ENCODE measurements at regions not wholly inside any gene's neighbourhood (a gene's known extent, or its start where the extent isn't known, plus 50 kb on each side); places are given as distances from the start of the nearest gene placed in this dataset.

DNA sequence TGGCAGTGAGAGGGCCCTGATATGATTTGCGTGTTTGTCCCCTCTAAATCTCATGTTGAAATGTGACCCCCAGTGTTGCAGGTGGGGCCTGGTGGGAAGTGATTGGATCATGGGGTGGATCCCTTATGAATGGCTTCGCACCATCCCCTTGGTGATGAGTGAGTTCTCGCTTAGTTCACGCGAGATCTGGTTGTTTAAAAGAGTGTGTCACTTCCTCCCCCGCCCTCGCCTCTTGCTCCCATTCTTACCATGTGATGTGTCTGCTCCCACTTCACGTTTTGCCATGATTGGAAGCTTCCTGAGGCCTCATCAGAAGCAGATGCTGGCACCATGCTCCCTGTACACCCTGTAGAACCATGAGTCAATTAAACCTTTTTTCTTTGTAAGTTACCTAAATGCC lies 319.9 kb upstream of the ID2 start:
- Histone ChIP-seq H3K9me3 (no peaks in the 10 kb centered on the region), H3K27me3 (ENCODE audit: low read depth) (no peaks in the 10 kb centered on the region), H3K4me3 (no peak overlapping the region), H3K4me1 (no peaks in the 10 kb centered on the region), H3K36me3 (replicated peaks) (no peaks in the 10 kb centered on the region)
- in situ Hi-C loops (cut with MboI; ENCODE audit: low sequenced_read_pairs), result no loop called here
- DNase-seq (ENCODE audit: low spot score in 2 of 2), result no peak

GRCh38 chr2:8363161-8363560 lies 318.7 kb upstream of the ID2 start:
- H3K27me3 ChIP-seq (ENCODE audit: low read depth), result no peaks in the 10 kb centered on the region
- H3K4me1 ChIP-seq, result no peaks in the 10 kb centered on the region
- no peaks in the 10 kb centered on the region for H3K36me3 ChIP-seq (replicated peaks)
- in situ Hi-C loops (cut with MboI; ENCODE audit: low sequenced_read_pairs), result no loop called here
- H3K9me3 ChIP-seq, result no peaks in the 10 kb centered on the region
- H3K4me3 ChIP-seq, result no peak overlapping the region
- no peak for DNase-seq (ENCODE audit: low spot score in 2 of 2)

- H3K9me3 ChIP-seq, result no peaks in the 10 kb centered on the region
- in situ Hi-C loops (cut with MboI; ENCODE audit: low sequenced_read_pairs), result no loop called here
- no peaks in the 10 kb centered on the region for H3K4me1 ChIP-seq
- H3K27me3 ChIP-seq (ENCODE audit: low read depth), result no peaks in the 10 kb centered on the region
- no peaks in the 10 kb centered on the region for H3K36me3 ChIP-seq (replicated peaks)
- H3K4me3 ChIP-seq, result no peak overlapping the region
- no peak for DNase-seq (ENCODE audit: low spot score in 2 of 2)
Observed at GRCh38 chr2:8364668-8365067, 317.2 kb upstream of the ID2 start.

- no peak overlapping the region for H3K4me3 ChIP-seq
- no peaks in the 10 kb centered on the region for H3K4me1 ChIP-seq
- no peaks in the 10 kb centered on the region for H3K9me3 ChIP-seq
- in situ Hi-C loops (cut with MboI; ENCODE audit: low sequenced_read_pairs), result no loop called here
- H3K27me3 ChIP-seq (ENCODE audit: low read depth), result no peaks in the 10 kb centered on the region
- no peaks in the 10 kb centered on the region for H3K36me3 ChIP-seq (replicated peaks)
- DNase-seq (ENCODE audit: low spot score in 2 of 2), result no peak
Observed at GRCh38 chr2:8365331-8365910, 316.4 kb upstream of the ID2 start.

- Histone ChIP-seq H3K36me3 (replicated peaks) (no peaks in the 10 kb centered on the region), H3K4me1 (no peaks in the 10 kb centered on the region), H3K27me3 (ENCODE audit: low read depth) (no peaks in the 10 kb centered on the region), H3K4me3 (no peak overlapping the region), H3K9me3 (no peaks in the 10 kb centered on the region)
- DNase-seq (ENCODE audit: low spot score in 2 of 2), result no peak
- in situ Hi-C loops (cut with MboI; ENCODE audit: low sequenced_read_pairs), result no loop called here
Observed at GRCh38 chr2:8367833-8368232, 314.0 kb upstream of the ID2 start.

DNA sequence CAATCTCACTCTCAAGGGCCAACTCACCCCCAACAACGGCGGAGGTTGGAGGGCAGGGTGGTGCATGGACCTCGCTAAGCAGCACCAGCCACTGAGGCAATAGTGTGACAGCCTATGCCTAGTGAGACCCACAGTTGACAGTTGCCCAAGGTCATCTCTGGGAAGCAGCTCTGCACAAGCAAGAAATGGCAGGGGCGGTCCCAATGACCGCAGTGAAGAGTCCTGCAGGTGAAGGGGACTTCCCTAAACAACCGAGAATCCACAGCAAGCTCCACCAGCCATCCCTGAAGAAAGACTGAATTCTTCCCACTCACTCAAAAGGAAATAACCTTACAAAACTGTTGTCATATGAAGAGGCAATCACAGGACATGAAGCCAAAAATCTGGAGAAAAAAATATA lies 313.4 kb upstream of the ID2 start:
- H3K4me1 ChIP-seq, result no peaks in the 10 kb centered on the region
- in situ Hi-C loops (cut with MboI; ENCODE audit: low sequenced_read_pairs), result no loop called here
- DNase-seq (ENCODE audit: low spot score in 2 of 2), result no peak

GRCh38 chr2:8369522-8369921 lies 312.3 kb upstream of the ID2 start:
- no peak for DNase-seq (ENCODE audit: low spot score in 2 of 2)
- no peaks in the 10 kb centered on the region for H3K36me3 ChIP-seq (replicated peaks)
- no peaks in the 10 kb centered on the region for H3K27me3 ChIP-seq (ENCODE audit: low read depth)
- no peaks in the 10 kb centered on the region for H3K4me1 ChIP-seq
- H3K9me3 ChIP-seq, result no peaks in the 10 kb centered on the region
- in situ Hi-C loops (cut with MboI; ENCODE audit: low sequenced_read_pairs), result no loop called here
- no peak overlapping the region for H3K4me3 ChIP-seq

More for the DNA sequence above, 313.4 kb upstream of the ID2 start:
- H3K27me3 ChIP-seq (ENCODE audit: low read depth), result no peaks in the 10 kb centered on the region
- H3K36me3 ChIP-seq (replicated peaks), result no peaks in the 10 kb centered on the region
- H3K4me3 ChIP-seq, result no peak overlapping the region
- H3K9me3 ChIP-seq, result no peaks in the 10 kb centered on the region

DNA sequence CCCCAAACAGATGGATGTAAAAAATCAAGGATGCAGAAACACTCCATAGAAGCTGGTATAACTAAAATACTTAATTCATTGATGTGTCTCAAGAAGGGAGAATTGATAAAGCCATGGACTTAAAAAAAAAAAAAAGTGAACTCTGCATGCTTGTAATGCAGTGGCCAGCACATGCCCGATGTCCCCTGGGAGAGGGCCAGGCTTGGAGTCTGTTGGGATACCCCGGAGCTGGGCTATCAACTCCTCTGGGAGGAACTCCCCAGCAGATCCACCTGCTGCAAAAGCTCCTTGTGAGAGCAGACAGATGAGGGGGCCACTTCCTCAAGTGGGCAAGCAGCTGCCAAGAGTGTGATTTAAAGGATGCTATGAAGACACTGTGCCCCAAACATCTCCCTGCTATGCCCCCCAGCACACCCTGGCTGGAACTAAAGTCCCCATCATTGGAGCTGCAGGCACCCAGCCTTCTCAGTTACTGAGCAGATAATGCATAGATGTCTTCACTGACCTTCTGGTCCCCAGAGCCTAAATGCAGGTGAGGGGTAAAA lies 311.5 kb upstream of the ID2 start:
- Histone ChIP-seq H3K27me3 (ENCODE audit: low read depth) (no peaks in the 10 kb centered on the region), H3K4me1 (no peaks in the 10 kb centered on the region), H3K4me3 (no peak overlapping the region), H3K9me3 (no peaks in the 10 kb centered on the region), H3K36me3 (replicated peaks) (no peaks in the 10 kb centered on the region)
- in situ Hi-C loops (cut with MboI; ENCODE audit: low sequenced_read_pairs), result no loop called here
- DNase-seq (ENCODE audit: low spot score in 2 of 2), result no peak

DNA sequence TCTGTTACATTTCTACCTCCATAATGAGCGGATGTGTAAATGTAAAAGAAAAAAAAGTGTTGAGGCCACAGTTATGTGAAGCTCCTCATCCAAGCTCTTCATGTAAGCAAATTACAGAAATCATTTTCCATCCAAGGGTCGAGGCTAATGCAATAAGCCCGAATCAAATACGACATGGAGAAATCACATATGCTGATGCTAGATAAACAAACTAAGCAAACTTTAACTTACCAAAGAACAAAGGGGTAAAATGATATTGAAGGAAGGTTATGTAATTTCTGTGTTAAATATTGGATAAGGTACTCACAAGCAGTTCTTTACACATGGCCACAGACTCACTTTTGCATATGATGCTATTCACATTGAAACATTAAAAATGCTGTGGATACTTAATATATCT lies 310.2 kb upstream of the ID2 start:
- no peaks in the 10 kb centered on the region for H3K27me3 ChIP-seq (ENCODE audit: low read depth)
- DNase-seq (ENCODE audit: low spot score in 2 of 2), result no peak
- H3K4me1 ChIP-seq, result no peaks in the 10 kb centered on the region
- no peaks in the 10 kb centered on the region for H3K36me3 ChIP-seq (replicated peaks)
- in situ Hi-C loops (cut with MboI; ENCODE audit: low sequenced_read_pairs), result no loop called here
- no peaks in the 10 kb centered on the region for H3K9me3 ChIP-seq
- no peak overlapping the region for H3K4me3 ChIP-seq

DNA sequence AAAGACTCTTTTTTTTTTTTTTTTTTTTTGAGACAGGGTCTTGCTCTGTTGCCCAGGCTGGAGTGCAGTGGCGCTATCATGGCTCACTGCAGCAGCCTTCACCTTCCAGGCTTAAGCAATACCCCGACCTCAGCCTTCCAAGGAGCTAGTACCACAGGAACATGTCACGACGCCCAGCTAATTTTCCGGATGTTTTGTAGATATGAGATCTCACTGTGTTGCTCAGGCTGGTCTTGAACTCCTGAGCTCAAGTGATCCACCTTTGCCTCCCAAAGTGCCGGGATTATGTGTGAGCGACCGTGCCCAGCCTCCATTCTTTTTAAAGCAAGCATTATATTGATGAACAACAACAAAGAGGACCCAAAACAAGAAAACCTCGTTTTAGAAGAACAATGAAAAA lies 307.1 kb upstream of the ID2 start:
- in situ Hi-C loops (cut with MboI; ENCODE audit: low sequenced_read_pairs), result no loop called here
- no peak for DNase-seq (ENCODE audit: low spot score in 2 of 2)
- no peak overlapping the region for H3K4me3 ChIP-seq

GRCh38 chr2:8376603-8377410 lies 305.0 kb upstream of the ID2 start:
- Histone ChIP-seq H3K4me1 (no peaks in the 10 kb centered on the region), H3K4me3 (no peak overlapping the region), H3K9me3 (no peaks in the 10 kb centered on the region), H3K27me3 (ENCODE audit: low read depth) (no peaks in the 10 kb centered on the region), H3K36me3 (replicated peaks) (no peaks in the 10 kb centered on the region)
- DNase-seq (ENCODE audit: low spot score in 2 of 2), result no peak
- in situ Hi-C loops (cut with MboI; ENCODE audit: low sequenced_read_pairs), result no loop called here

More for the DNA sequence above, 307.1 kb upstream of the ID2 start:
- no peaks in the 10 kb centered on the region for H3K9me3 ChIP-seq
- H3K4me1 ChIP-seq, result no peaks in the 10 kb centered on the region
- no peaks in the 10 kb centered on the region for H3K36me3 ChIP-seq (replicated peaks)
- H3K27me3 ChIP-seq (ENCODE audit: low read depth), result no peaks in the 10 kb centered on the region

DNA sequence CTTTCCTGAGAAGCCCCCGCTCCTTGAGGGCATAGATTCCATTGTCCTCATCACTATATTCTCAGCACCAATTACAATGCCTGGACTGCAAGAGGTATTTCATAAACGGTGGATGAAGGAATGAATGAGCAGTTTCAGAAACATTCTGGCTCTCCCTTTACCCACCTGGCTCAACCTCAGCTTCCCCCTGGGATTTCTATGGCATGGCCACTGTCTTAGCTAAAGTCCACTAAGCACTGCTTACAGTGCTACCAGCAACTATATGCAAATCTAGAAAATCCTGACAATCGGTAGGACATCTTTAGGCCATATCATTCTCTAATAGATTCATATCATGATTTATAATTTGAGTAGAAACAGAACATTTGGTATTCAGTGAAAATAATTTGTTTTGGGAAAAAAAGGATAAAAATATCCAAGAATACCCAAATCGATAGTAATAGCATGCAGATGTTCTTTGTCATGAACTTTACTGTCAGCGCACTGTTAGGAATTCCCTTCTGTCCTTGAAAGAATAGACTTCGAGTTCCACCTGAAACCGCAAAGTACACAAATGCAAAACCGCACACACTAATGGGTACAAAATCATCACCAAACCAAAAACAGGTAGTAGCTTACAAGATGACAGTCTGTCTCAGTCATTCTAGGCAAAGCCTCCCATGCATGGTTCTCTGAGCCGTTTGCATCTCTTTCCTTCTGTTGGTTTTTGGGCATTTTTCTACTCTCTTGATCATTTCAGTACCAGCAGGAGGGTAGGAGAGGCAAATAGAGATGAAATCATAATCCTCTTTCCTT lies 303.6 kb upstream of the ID2 start:
- H3K9me3 ChIP-seq, result no peaks in the 10 kb centered on the region
- no peaks in the 10 kb centered on the region for H3K36me3 ChIP-seq (replicated peaks)
- no peaks in the 10 kb centered on the region for H3K4me1 ChIP-seq
- no peak for DNase-seq (ENCODE audit: low spot score in 2 of 2)
- H3K27me3 ChIP-seq (ENCODE audit: low read depth), result no peaks in the 10 kb centered on the region
- in situ Hi-C loops (cut with MboI; ENCODE audit: low sequenced_read_pairs), result no loop called here
- no peak overlapping the region for H3K4me3 ChIP-seq

- Histone ChIP-seq H3K27me3 (ENCODE audit: low read depth) (no peaks in the 10 kb centered on the region), H3K4me1 (no peaks in the 10 kb centered on the region)
Observed at GRCh38 chr2:8379128-8379527, 302.7 kb upstream of the ID2 start.

DNA sequence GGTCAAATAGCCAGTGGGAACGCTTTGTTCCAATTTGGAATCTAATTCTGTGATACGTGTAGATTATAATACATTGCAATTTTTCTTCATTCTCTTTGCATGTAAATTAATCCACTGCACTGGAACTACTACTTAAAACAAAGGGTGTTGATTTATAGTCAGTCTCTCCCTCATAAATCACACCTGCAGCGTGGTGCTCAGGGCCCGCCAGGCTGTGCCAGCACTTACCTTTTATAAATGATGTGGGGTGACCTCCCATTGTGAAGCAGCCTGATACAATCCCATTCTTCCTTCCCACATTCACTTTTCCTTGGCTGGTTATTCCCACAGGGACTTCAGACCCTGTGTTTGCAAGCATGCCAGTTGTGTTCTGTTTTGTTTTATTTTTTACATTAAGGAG lies 302.3 kb upstream of the ID2 start:
- in situ Hi-C loops (cut with MboI; ENCODE audit: low sequenced_read_pairs), result no loop called here
- no peaks in the 10 kb centered on the region for H3K9me3 ChIP-seq

More at GRCh38 chr2:8379128-8379527, 302.7 kb upstream of the ID2 start:
- H3K9me3 ChIP-seq, result no peaks in the 10 kb centered on the region
- in situ Hi-C loops (cut with MboI; ENCODE audit: low sequenced_read_pairs), result no loop called here
- no peak for DNase-seq (ENCODE audit: low spot score in 2 of 2)
- no peak overlapping the region for H3K4me3 ChIP-seq
- no peaks in the 10 kb centered on the region for H3K36me3 ChIP-seq (replicated peaks)

More for the DNA sequence above, 302.3 kb upstream of the ID2 start:
- DNase-seq (ENCODE audit: low spot score in 2 of 2), result no peak
- H3K27me3 ChIP-seq (ENCODE audit: low read depth), result no peaks in the 10 kb centered on the region
- H3K4me3 ChIP-seq, result no peak overlapping the region
- no peaks in the 10 kb centered on the region for H3K4me1 ChIP-seq
- H3K36me3 ChIP-seq (replicated peaks), result no peaks in the 10 kb centered on the region

Data from HAP-1 (cell line).